OCI-LY7 (cell line): ENCODE measurements at regions not wholly inside any gene's neighbourhood (a gene's known extent, or its start where the extent isn't known, plus 50 kb on each side); places are given as distances from the start of the nearest gene placed in this dataset.

ENCODE experiments used
- EZH2phosphoT487 ChIP-seq: fragments of 200-600 bp; sonication (generic); IDR thresholded peaks from 2 replicates; pipeline ENCODE4 v1.6.1; 2018; ENCODE audit warnings: low read depth, borderline replicate concordance, mild to moderate bottlenecking, mixed run types, antibody characterized with exemption, low read length, moderate library complexity, mixed read lengths
- TF ChIP-seq, protein P1 (sequence below): fragments of 200-600 bp; sonication (generic); conservative IDR thresholded peaks from 2 replicates; pipeline ENCODE4 v1.5.1; 2014; ENCODE audit warnings: mild to moderate bottlenecking, antibody characterized with exemption, low read length, moderate library complexity, mixed read lengths

DNA sequence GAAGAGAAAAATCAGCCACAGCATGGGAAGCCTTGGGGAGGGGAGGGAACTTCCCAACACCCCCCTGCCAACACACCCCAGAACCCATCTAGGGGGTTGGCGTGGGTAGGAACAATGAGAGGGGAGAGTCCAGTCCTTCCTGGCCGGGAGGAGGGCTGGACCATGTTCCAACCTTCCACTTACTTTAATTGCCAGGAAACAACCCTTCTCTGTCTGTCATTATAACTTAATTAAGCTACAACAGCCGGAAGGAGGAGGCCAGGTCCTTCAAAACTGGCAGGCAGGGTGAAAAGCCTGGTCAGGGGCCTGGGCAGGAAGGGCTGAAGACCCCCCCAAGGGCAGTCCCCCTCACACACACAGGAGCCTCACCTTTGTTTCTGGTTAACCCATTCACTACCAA lies 447.0 kb downstream of the SOX9 start:
- no peak for TF ChIP-seq EZH2phosphoT487
- TF ChIP-seq, protein P1, sequence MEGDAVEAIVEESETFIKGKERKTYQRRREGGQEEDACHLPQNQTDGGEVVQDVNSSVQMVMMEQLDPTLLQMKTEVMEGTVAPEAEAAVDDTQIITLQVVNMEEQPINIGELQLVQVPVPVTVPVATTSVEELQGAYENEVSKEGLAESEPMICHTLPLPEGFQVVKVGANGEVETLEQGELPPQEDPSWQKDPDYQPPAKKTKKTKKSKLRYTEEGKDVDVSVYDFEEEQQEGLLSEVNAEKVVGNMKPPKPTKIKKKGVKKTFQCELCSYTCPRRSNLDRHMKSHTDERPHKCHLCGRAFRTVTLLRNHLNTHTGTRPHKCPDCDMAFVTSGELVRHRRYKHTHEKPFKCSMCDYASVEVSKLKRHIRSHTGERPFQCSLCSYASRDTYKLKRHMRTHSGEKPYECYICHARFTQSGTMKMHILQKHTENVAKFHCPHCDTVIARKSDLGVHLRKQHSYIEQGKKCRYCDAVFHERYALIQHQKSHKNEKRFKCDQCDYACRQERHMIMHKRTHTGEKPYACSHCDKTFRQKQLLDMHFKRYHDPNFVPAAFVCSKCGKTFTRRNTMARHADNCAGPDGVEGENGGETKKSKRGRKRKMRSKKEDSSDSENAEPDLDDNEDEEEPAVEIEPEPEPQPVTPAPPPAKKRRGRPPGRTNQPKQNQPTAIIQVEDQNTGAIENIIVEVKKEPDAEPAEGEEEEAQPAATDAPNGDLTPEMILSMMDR, result no peak
